Body of pancreas (tissue), 4 donors: ENCODE measurements at regions not wholly inside any gene's neighbourhood (a gene's known extent, or its start where the extent isn't known, plus 50 kb on each side); places are given as distances from the start of the nearest gene placed in this dataset.
"Not testable (repeated sequence)": the region's sequence is repeated elsewhere in the genome, so short reads cannot be mapped to it uniquely, and the experiment has no call there.

Experiments
- ATAC-seq: fragments of 150-250 bp; one replicate; pipeline ENCODE4 v1.9.1; 2016
- DNase-seq, 4 donors: peaks; one replicate each; pipeline ENCODE4 v3.0.0-alpha.2; 2019
- H3K27ac ChIP-seq, 4 donors: fragments of 200-600 bp; sonication (generic); 1 replicate in 3 of 4; 2 replicates in 1 of 4; pipeline versions ENCODE4 v1.5.1 to v1.6.1; 2016 to 2019; ENCODE audit warnings: mild to moderate bottlenecking in 1 of 4, mixed read lengths in 1 of 4, moderate library complexity in 1 of 4
- H3K27me3 ChIP-seq, 2 donors: fragments of 200-600 bp; sonication (generic); one replicate each; pipeline ENCODE4 v1.6.0; 2016; ENCODE audit warnings: mild to moderate bottlenecking in 1 of 2
- H3K36me3 ChIP-seq, 2 donors: fragments of 200-600 bp; sonication (generic); replicated peaks in 1 of 2; 2 replicates each; pipeline ENCODE4 v1.5.1; 2016; ENCODE audit warnings: low read depth in 2 of 2; ENCODE audit not compliant: insufficient read depth in 1 of 2
- H3K4me1 ChIP-seq: fragments of 200-600 bp; sonication (generic); one replicate; pipeline ENCODE4 v1.6.0; 2016
- H3K4me3 ChIP-seq, 2 donors: fragments of 200-600 bp; sonication (generic); 1 replicate in 1 of 2; 2 replicates in 1 of 2; pipeline ENCODE4 v1.5.1; 2016 to 2019
- H3K9me3 ChIP-seq, 3 donors: fragments of 200-600 bp; sonication (generic); 1 replicate in 2 of 3; 2 replicates in 1 of 3; pipeline ENCODE4 v1.5.1; 2016
- CTCF ChIP-seq, 7 experiments: fragments of 450-650 bp in 4 of 7; fragments of 200-600 bp in 3 of 7; sonication (generic) in 3 of 7; IDR thresholded peaks; one replicate each; pipeline ENCODE4 v1.5.1; 2016 to 2019; ENCODE audit warnings: antibody characterized with exemption in 7 of 7
- POLR2A ChIP-seq, 3 donors: fragments of 450-650 bp; IDR thresholded peaks; one replicate each; pipeline ENCODE4 v1.6.1; 2016; ENCODE audit warnings: antibody characterized with exemption in 3 of 3, mild to moderate bottlenecking in 2 of 3
- WGBS, 2 donors: methylation state at CpG; one replicate each; pipeline ENCODE4 v1.1.5; 2017; 5-methylcytosine and 5-hydroxymethylcytosine counted together
- intact Hi-C: fragments of 100-400 bp; cut with DNase I; formaldehyde crosslinking; loops from one replicate; pipeline ENCODE4 v1.15.1; 2023

DNA sequence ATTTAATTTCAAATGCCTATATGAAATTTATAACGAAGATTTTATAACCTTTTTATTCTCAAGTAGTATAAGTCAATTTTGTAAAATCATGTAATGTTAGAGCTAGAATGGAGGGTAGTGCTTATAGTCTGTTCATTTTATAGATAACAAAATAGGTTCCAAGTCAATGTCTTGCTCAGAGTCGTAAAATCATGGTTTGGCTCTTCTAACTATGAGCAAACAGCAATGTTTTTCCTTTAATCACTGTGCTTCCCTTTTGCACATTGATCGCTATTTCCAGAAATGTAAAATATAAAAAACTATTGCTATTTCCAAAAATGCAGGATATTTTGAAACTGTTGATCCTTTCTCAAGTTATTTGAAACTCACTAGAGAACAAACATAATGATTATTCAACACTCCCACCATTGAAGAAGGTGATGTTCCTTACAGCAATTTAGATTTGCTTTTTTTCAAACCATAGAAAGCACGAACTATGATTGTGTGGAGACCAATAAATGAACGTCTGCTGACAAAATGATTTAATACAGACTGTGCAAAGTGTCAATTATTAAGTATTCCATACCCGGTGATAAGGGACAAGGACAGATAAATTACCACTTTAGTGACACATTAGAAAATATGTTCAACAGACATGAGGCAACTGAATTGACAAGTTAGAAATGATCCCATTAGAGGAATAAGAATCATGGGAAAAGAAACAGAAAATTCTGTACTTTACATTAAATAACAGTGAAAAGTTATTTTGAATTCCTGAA lies 412.1 kb upstream of the TECRL start:
- intact Hi-C loops, result no loop called here
- no peaks in the 10 kb centered on the region for H3K9me3 ChIP-seq
- ATAC-seq (no peak), DNase-seq (no peak)
- TF ChIP-seq POLR2A (IDR thresholded peaks at IDR 0.05), result no peak
- TF ChIP-seq CTCF (IDR thresholded peaks at IDR 0.05), result no peak
- no peak overlapping the region for H3K27ac ChIP-seq
- 46 to 48% methylated on average over 6 of the region's 6 CpGs for WGBS, 2 donors
- no peaks in the 10 kb centered on the region for H3K36me3 ChIP-seq
- H3K27me3 ChIP-seq, result no peaks in the 10 kb centered on the region
- H3K4me3 ChIP-seq, result no peak overlapping the region
- no peaks in the 10 kb centered on the region for H3K4me1 ChIP-seq

GRCh38 chr4:64814616-64815015 lies 405.4 kb upstream of the TECRL start:
- DNase-seq (no peak), ATAC-seq (no peak)
- H3K4me3 ChIP-seq, result no peak overlapping the region
- H3K4me1 ChIP-seq, result no peaks in the 10 kb centered on the region
- WGBS, 2 donors, result 62 to 79% methylated on average over 2 of the region's 2 CpGs
- H3K27ac ChIP-seq, result no peak overlapping the region
- H3K36me3 ChIP-seq, result no peaks in the 10 kb centered on the region
- intact Hi-C loops, result no loop called here
- no peaks in the 10 kb centered on the region for H3K9me3 ChIP-seq
- TF ChIP-seq POLR2A (IDR thresholded peaks at IDR 0.05) (no peak), CTCF (IDR thresholded peaks at IDR 0.05) (no peak)
- H3K27me3 ChIP-seq, result no peaks in the 10 kb centered on the region

- Histone ChIP-seq H3K9me3 (no peaks in the 10 kb centered on the region), H3K4me3 (no peak overlapping the region), H3K4me1 (no peaks in the 10 kb centered on the region), H3K27ac (no peak overlapping the region), H3K36me3 (no peaks in the 10 kb centered on the region), H3K27me3 (no peaks in the 10 kb centered on the region)
- no peak for DNase-seq
- intact Hi-C loops, result no loop called here
- WGBS, 2 donors, result 41 to 47% methylated on average over 2 of the region's 2 CpGs
- TF ChIP-seq CTCF (IDR thresholded peaks at IDR 0.05) (no peak), POLR2A (IDR thresholded peaks at IDR 0.05) (no peak)
- ATAC-seq, result no peak
Observed at GRCh38 chr4:64807821-64808220, 398.6 kb upstream of the TECRL start.

- TF ChIP-seq POLR2A (IDR thresholded peaks at IDR 0.05) (no peak), CTCF (IDR thresholded peaks at IDR 0.05) (no peak)
- 77 to 80% methylated on average over 5 to 7 of the region's 7 CpGs for WGBS, 2 donors
- intact Hi-C loops, result no loop called here
- no peak for ATAC-seq
- Histone ChIP-seq H3K27me3 (no peaks in the 10 kb centered on the region), H3K4me1 (no peaks in the 10 kb centered on the region), H3K4me3 (no peak overlapping the region), H3K36me3 (no peaks in the 10 kb centered on the region), H3K27ac (no peak overlapping the region), H3K9me3 (no peaks in the 10 kb centered on the region)
- no peak for DNase-seq
Observed at GRCh38 chr4:64799751-64800150, 390.5 kb upstream of the TECRL start.

GRCh38 chr4:64798828-64799227 lies 389.6 kb upstream of the TECRL start:
- 79 to 84% methylated on average over 4 of the region's 4 CpGs for WGBS, 2 donors
- intact Hi-C loops, ATAC-seq, H3K4me1 ChIP-seq, H3K27ac ChIP-seq, H3K27me3 ChIP-seq, H3K9me3 ChIP-seq, DNase-seq, H3K4me3 ChIP-seq, H3K36me3 ChIP-seq: not testable (repeated sequence)
